Endothelial cell of umbilical vein (primary cell): ENCODE measurements at regions not wholly inside any gene's neighbourhood (a gene's known extent, or its start where the extent isn't known, plus 50 kb on each side); places are given as distances from the start of the nearest gene placed in this dataset.

Experiments
- JUN ChIP-seq: IDR thresholded peaks from 2 replicates; pipeline ENCODE4 v1.6.1; 2011; ENCODE audit warnings: borderline replicate concordance, low read depth; ENCODE audit not compliant: insufficient read length, insufficient read depth
- MYC ChIP-seq: IDR thresholded peaks from one replicate; pipeline ENCODE4 v1.6.1; 2011; ENCODE audit warnings: mild to moderate bottlenecking, low read depth, low read length
- POLR2AphosphoS5 ChIP-seq: IDR thresholded peaks from 2 replicates; pipeline ENCODE4 v1.6.1; 2012; ENCODE audit warnings: low read depth, mild to moderate bottlenecking, control low read depth, low read length, moderate library complexity; ENCODE audit not compliant: insufficient read depth
- TF ChIP-seq, protein P1 (sequence below), 2 donors: IDR thresholded peaks; 1 replicate in 1 of 2; 2 replicates in 1 of 2; pipeline ENCODE4 v1.5.1; 2011; ENCODE audit warnings: low read length in 2 of 2, mild to moderate bottlenecking in 2 of 2, moderate library complexity in 2 of 2, control low read depth in 1 of 2, inconsistent platforms in 1 of 2, low read depth in 1 of 2; ENCODE audit not compliant: insufficient read depth in 1 of 2; ENCODE audit errors: extremely low read depth in 1 of 2

DNA sequence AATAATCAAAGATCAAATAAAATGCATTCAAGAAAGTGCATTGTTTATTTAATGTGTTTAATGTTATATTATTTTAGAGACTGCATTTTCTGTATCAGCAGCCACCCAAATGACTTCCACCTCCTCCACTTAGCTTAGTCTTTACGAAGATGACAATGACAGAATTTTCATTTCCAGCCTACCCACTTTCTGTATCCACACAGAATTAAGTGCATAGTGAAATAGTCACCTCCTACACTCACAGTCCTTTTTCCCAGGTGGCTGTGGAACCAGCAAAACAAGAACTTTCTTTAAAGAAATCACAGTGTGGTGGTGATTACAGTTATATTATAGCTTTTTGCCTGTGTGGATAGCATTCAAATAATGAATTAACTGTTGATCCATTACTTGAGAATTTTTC is 66.2 kb upstream of the KCNK1 start:
- TF ChIP-seq JUN (no peak), POLR2AphosphoS5 (no peak), MYC (no peak)
- TF ChIP-seq, protein P1, sequence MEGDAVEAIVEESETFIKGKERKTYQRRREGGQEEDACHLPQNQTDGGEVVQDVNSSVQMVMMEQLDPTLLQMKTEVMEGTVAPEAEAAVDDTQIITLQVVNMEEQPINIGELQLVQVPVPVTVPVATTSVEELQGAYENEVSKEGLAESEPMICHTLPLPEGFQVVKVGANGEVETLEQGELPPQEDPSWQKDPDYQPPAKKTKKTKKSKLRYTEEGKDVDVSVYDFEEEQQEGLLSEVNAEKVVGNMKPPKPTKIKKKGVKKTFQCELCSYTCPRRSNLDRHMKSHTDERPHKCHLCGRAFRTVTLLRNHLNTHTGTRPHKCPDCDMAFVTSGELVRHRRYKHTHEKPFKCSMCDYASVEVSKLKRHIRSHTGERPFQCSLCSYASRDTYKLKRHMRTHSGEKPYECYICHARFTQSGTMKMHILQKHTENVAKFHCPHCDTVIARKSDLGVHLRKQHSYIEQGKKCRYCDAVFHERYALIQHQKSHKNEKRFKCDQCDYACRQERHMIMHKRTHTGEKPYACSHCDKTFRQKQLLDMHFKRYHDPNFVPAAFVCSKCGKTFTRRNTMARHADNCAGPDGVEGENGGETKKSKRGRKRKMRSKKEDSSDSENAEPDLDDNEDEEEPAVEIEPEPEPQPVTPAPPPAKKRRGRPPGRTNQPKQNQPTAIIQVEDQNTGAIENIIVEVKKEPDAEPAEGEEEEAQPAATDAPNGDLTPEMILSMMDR (IDR thresholded peaks at IDR 0.05; ENCODE audit: extremely low read depth in 1 of 2, insufficient read depth in 1 of 2, low read depth in 1 of 2, low read length in 2 of 2): no peak
